Heart left ventricle (tissue), 16 donors: ENCODE measurements at regions not wholly inside any gene's neighbourhood (a gene's known extent, or its start where the extent isn't known, plus 50 kb on each side); places are given as distances from the start of the nearest gene placed in this dataset.

ENCODE experiments used
- ATAC-seq, 4 donors: fragments of 200-7000 bp; cut with Tn5 transposase; one replicate each; pipeline ENCODE4 v1.9.1; 2020 to 2022; ENCODE audit warnings: moderate library complexity in 4 of 4, mild to moderate bottlenecking in 3 of 4, moderate number of reproducible peaks in 1 of 4
- DNase-seq, 5 donors: peaks; one replicate each; pipeline ENCODE4 v3.0.0-alpha.2; 2020
- H3K27ac ChIP-seq, 12 donors: fragments of 200-600 bp; sonication (generic) in 4 of 12; one replicate each; pipeline versions ENCODE4 v1.5.0 to v1.8.0; 2016 to 2022; ENCODE audit warnings: mild to moderate bottlenecking in 2 of 12
- H3K27me3 ChIP-seq, 9 donors: fragments of 200-600 bp; sonication (generic) in 2 of 9; one replicate each; pipeline versions ENCODE4 v1.5.1 to v1.8.0; 2016 to 2022; ENCODE audit warnings: mild to moderate bottlenecking in 3 of 9
- H3K36me3 ChIP-seq, 9 donors: fragments of 200-600 bp; sonication (generic) in 2 of 9; one replicate each; pipeline versions ENCODE4 v1.5.0 to v1.8.0; 2018 to 2022; ENCODE audit warnings: mild to moderate bottlenecking in 2 of 9
- H3K4me1 ChIP-seq, 12 donors: fragments of 200-600 bp; sonication (generic) in 4 of 12; one replicate each; pipeline versions ENCODE4 v1.5.0 to v1.8.0; 2016 to 2022; ENCODE audit warnings: mild to moderate bottlenecking in 3 of 12
- H3K4me3 ChIP-seq, 12 donors: fragments of 200-600 bp; sonication (generic) in 4 of 12; one replicate each; pipeline versions ENCODE4 v1.5.0 to v1.8.0; 2017 to 2022; ENCODE audit warnings: mild to moderate bottlenecking in 9 of 12, moderate library complexity in 4 of 12
- H3K9me3 ChIP-seq, 12 donors: fragments of 200-600 bp; sonication (generic) in 4 of 12; one replicate each; pipeline versions ENCODE4 v1.5.0 to v1.8.0; 2016 to 2022; ENCODE audit warnings: mild to moderate bottlenecking in 1 of 12
- CTCF ChIP-seq, 12 donors: fragments of 200-600 bp; sonication (generic) in 4 of 12; IDR thresholded peaks; one replicate each; pipeline versions ENCODE4 v1.5.0 to v1.8.0; 2018 to 2022; ENCODE audit warnings: antibody characterized with exemption in 12 of 12, mild to moderate bottlenecking in 5 of 12
- POLR2A ChIP-seq, 2 donors: fragments of 450-650 bp; IDR thresholded peaks; one replicate each; pipeline ENCODE4 v1.6.1; 2017; ENCODE audit warnings: antibody characterized with exemption in 2 of 2, mild to moderate bottlenecking in 2 of 2, moderate library complexity in 2 of 2
- WGBS, 4 donors: extraction: QIAGEN DNeasy Blood & Tissue Kit in 2 of 4; methylation state at CpG; one replicate each; pipeline versions ENCODE4 v1.1.5 to v1.1.7; 2013 to 2018; 5-methylcytosine and 5-hydroxymethylcytosine counted together
- intact Hi-C, 10 donors: fragments of 100-400 bp; cut with DNase I; formaldehyde crosslinking; loops; one replicate each; pipeline versions ENCODE4 v1.11.1 to v1.14.2; 2022
- donor health status: ischemic (EF 13 %, LVEDD 7.1; RV severe dilation, severe dysfunction).
- donor health status: healthy with polysubstance abuse.
- donor health status: DM: no; HTN: yes; CAD: no.
- donor health status: DM: no; HTN: no; CAD: no.
- donor health status: ischemic (EF 25% LVEDD 6.9; RV normal size, moderate dysfunction).
- donor health status: ischemic (EF 25% LVEDD 5.7; RV mildly dilated, moderate dysfunction).
- donor health status: healthy.
- donor health status: DM: yes; HTN: yes; CAD: no.
- donor health status: ischemic (EF 35%, LVEDD 5.7; RV mildly dilated, moderate dysfunction).
- donor health status: nonischemic (EF 11% LVEDD 7.7; RV severe dilation, severe dysfunction).
- donor health status: DM: yes; HTN: yes; CAD: no.
- donor health status: PGD.
- donor health status: ischemic (EF 29% LVEDD 5.4; RV normal size, mild dysfunction).
- donor health status: nonischemic (EF 23%, LVEDD 6.1; RV moderate dilation, normal function).

- 85 to 92% (median 87%) methylated on average over 8 of the region's 8 CpGs for WGBS, 4 donors
- no peaks in the 10 kb centered on the region for H3K4me1 ChIP-seq
- no peaks in the 10 kb centered on the region for H3K9me3 ChIP-seq
- no peaks in the 10 kb centered on the region for H3K36me3 ChIP-seq
- no peak for TF ChIP-seq POLR2A (IDR thresholded peaks at IDR 0.05)
- TF ChIP-seq CTCF (IDR thresholded peaks at IDR 0.05): no peak
- no peaks in the 10 kb centered on the region for H3K27me3 ChIP-seq
- intact Hi-C loops: no loop called here
- H3K4me3 ChIP-seq: no peak overlapping the region
- DNase-seq (no peak), ATAC-seq (no peak)
- no peak overlapping the region for H3K27ac ChIP-seq
Measured at GRCh38 chr2:105615305-105615704, 129.4 kb upstream of the NCK2 start.

GRCh38 chr2:105611811-105612424, 132.8 kb upstream of the NCK2 start:
- H3K27ac ChIP-seq: no peak overlapping the region

GRCh38 chr2:105611333-105611637, 133.4 kb upstream of the NCK2 start:
- H3K27ac ChIP-seq: no peak overlapping the region
- intact Hi-C loops: loop anchor here in 1 of 10 donors (5.0 kb wide), 1 partner anchor 126 kb away; no protein-coding TSS in a partner anchor
- H3K36me3 ChIP-seq: no peaks in the 10 kb centered on the region
- TF ChIP-seq CTCF (IDR thresholded peaks at IDR 0.05): no peak
- no peak for TF ChIP-seq POLR2A (IDR thresholded peaks at IDR 0.05)
- H3K4me3 ChIP-seq: no peak overlapping the region
- WGBS, 4 donors: 88 to 92% (median 91%) methylated on average over 2 of the region's 2 CpGs
- peaks cover 0 to 7% (median 0%) of the 10 kb centered on the region in 12 donors for H3K4me1 ChIP-seq
- DNase-seq (no peak), ATAC-seq (no peak)
- no peaks in the 10 kb centered on the region for H3K27me3 ChIP-seq
- H3K9me3 ChIP-seq: no peaks in the 10 kb centered on the region

More at GRCh38 chr2:105611811-105612424, 132.8 kb upstream of the NCK2 start:
- ATAC-seq (no peak), DNase-seq (no peak)
- TF ChIP-seq CTCF (IDR thresholded peaks at IDR 0.05) (no peak), POLR2A (IDR thresholded peaks at IDR 0.05) (no peak)
- Histone ChIP-seq H3K27me3 (no peaks in the 10 kb centered on the region), H3K4me1 (peaks cover 0 to 7% (median 0%) of the 10 kb centered on the region in 12 donors), H3K4me3 (no peak overlapping the region), H3K9me3 (no peaks in the 10 kb centered on the region), H3K36me3 (no peaks in the 10 kb centered on the region)
- 76 to 90% (median 83%) methylated on average over 6 of the region's 6 CpGs for WGBS, 4 donors
- intact Hi-C loops: loop anchor here in 1 of 10 donors (5.0 kb wide), 1 partner anchor 125 kb away; no protein-coding TSS in a partner anchor

GRCh38 chr2:105610576-105611332, 134.0 kb upstream of the NCK2 start:
- intact Hi-C loops: loop anchor here in 1 of 10 donors (5.0 kb wide), 1 partner anchor 127 kb away; no protein-coding TSS in a partner anchor
- Histone ChIP-seq H3K4me3 (no peak overlapping the region), H3K27me3 (no peaks in the 10 kb centered on the region), H3K36me3 (no peaks in the 10 kb centered on the region), H3K9me3 (no peaks in the 10 kb centered on the region), H3K4me1 (peaks cover 0 to 10% (median 2%) of the 10 kb centered on the region in 12 donors), H3K27ac (no peak overlapping the region)
- WGBS, 4 donors: 76 to 85% (median 84%) methylated on average over 16 of the region's 16 CpGs
- ATAC-seq (no peak), DNase-seq (no peak)
- no peak for TF ChIP-seq CTCF (IDR thresholded peaks at IDR 0.05)
